GM19452 (cell line): ENCODE measurements at regions not wholly inside any gene's neighbourhood (a gene's known extent, or its start where the extent isn't known, plus 50 kb on each side); places are given as distances from the start of the nearest gene placed in this dataset.
"Not testable (repeated sequence)": the region's sequence is repeated elsewhere in the genome, so short reads cannot be mapped to it uniquely, and the experiment has no call there.

ENCODE experiments used
- ATAC-seq: cut with Tn5 transposase; IDR thresholded peaks from one replicate; pipeline ENCODE4 v1.9.1; 2021; ENCODE audit not compliant: unreplicated experiment

GRCh38 chr17:77036841-77037381 lies 103.9 kb upstream of the SEC14L1 start:
- ATAC-seq: no peak

- no peak for ATAC-seq
These were observed 102.8 kb upstream of the SEC14L1 start for GRCh38 chr17:77037943-77038342.

- no peak for ATAC-seq
These were observed 101.7 kb upstream of the SEC14L1 start for GRCh38 chr17:77038884-77039555.

GRCh38 chr17:77042476-77043231 lies 98.1 kb upstream of the SEC14L1 start:
- no peak for ATAC-seq

GRCh38 chr17:77045441-77046041 lies 95.2 kb upstream of the SEC14L1 start:
- no peak for ATAC-seq

GRCh38 chr17:77049440-77049839 lies 91.3 kb upstream of the SEC14L1 start:
- ATAC-seq: no peak

- not testable (repeated sequence) for ATAC-seq
These were observed 89.9 kb upstream of the SEC14L1 start for GRCh38 chr17:77050901-77051300.

- ATAC-seq: no peak
These were observed 85.8 kb upstream of the SEC14L1 start for GRCh38 chr17:77054936-77055335.

GRCh38 chr17:77055453-77055852 lies 85.3 kb upstream of the SEC14L1 start:
- ATAC-seq: no peak

GRCh38 chr17:77058016-77058415 lies 82.8 kb upstream of the SEC14L1 start:
- ATAC-seq: no peak

- no peak for ATAC-seq
These were observed 79.1 kb upstream of the SEC14L1 start for GRCh38 chr17:77061669-77062068.

- ATAC-seq: no peak
These were observed 76.2 kb upstream of the SEC14L1 start for GRCh38 chr17:77064598-77064997.

- ATAC-seq: no peak
These were observed 74.6 kb upstream of the SEC14L1 start for GRCh38 chr17:77066165-77066564.

GRCh38 chr17:77066726-77067409 lies 73.9 kb upstream of the SEC14L1 start:
- not testable (repeated sequence) for ATAC-seq

GRCh38 chr17:77068915-77069314 lies 71.9 kb upstream of the SEC14L1 start:
- ATAC-seq: no peak

GRCh38 chr17:77070888-77071279 lies 69.9 kb upstream of the SEC14L1 start:
- ATAC-seq: no peak

GRCh38 chr17:77071925-77072490 lies 68.8 kb upstream of the SEC14L1 start:
- ATAC-seq: no peak

- ATAC-seq: no peak
These were observed 68.1 kb upstream of the SEC14L1 start for GRCh38 chr17:77072670-77073069.

- no peak for ATAC-seq
These were observed 66.1 kb upstream of the SEC14L1 start for GRCh38 chr17:77074681-77075080.

GRCh38 chr17:77076124-77076830 lies 64.5 kb upstream of the SEC14L1 start:
- ATAC-seq: no peak
